Vagina (tissue), 2 donors: ENCODE measurements at regions not wholly inside any gene's neighbourhood (a gene's known extent, or its start where the extent isn't known, plus 50 kb on each side); places are given as distances from the start of the nearest gene placed in this dataset.

Experiments
- DNase-seq, 2 donors: peaks; one replicate each; pipeline ENCODE4 v3.0.0-alpha.2; 2017; ENCODE audit errors: extremely low spot score in 2 of 2
- H3K27ac ChIP-seq: fragments of 200-600 bp; sonication (generic); one replicate; pipeline ENCODE4 v1.5.1; 2019
- H3K27me3 ChIP-seq: fragments of 200-600 bp; sonication (generic); one replicate; pipeline ENCODE4 v1.5.1; 2019
- H3K36me3 ChIP-seq, 2 donors: fragments of 200-600 bp; sonication (generic); one replicate each; pipeline ENCODE4 v1.5.1; 2017 to 2019
- H3K4me1 ChIP-seq: fragments of 200-600 bp; sonication (generic); one replicate; pipeline ENCODE4 v1.5.1; 2019
- H3K4me3 ChIP-seq, 2 donors: fragments of 200-600 bp; sonication (generic); 1 replicate in 1 of 2; 2 replicates in 1 of 2; pipeline ENCODE4 v1.5.1; 2016 to 2019
- H3K9me3 ChIP-seq: fragments of 200-600 bp; sonication (generic); one replicate; pipeline ENCODE4 v1.5.1; 2019
- CTCF ChIP-seq, 3 experiments: fragments of 450-650 bp in 2 of 3; fragments of 200-600 bp in 1 of 3; sonication (generic) in 1 of 3; IDR thresholded peaks; one replicate each; pipeline ENCODE4 v1.5.1; 2017 to 2019; ENCODE audit warnings: antibody characterized with exemption in 3 of 3, mild to moderate bottlenecking in 2 of 3, moderate library complexity in 2 of 3
- POLR2A ChIP-seq, 2 donors: fragments of 450-650 bp; IDR thresholded peaks; one replicate each; pipeline ENCODE4 v1.6.1; 2017; ENCODE audit warnings: antibody characterized with exemption in 2 of 2, mild to moderate bottlenecking in 2 of 2, moderate library complexity in 2 of 2
- POLR2AphosphoS5 ChIP-seq, 2 donors: sonication (generic); formaldehyde crosslinking; IDR thresholded peaks; one replicate each; pipeline ENCODE4 v1.9.0; 2017; ENCODE audit warnings: antibody characterized with exemption in 2 of 2, mild to moderate bottlenecking in 2 of 2, low read depth in 1 of 2; ENCODE audit not compliant: insufficient read depth in 1 of 2
- intact Hi-C: fragments of 100-400 bp; cut with DNase I; formaldehyde crosslinking; loops from one replicate; pipeline ENCODE4 v1.15.1; 2023

GRCh38 chr7:125444864-125445263, 515.2 kb upstream of the POT1 start:
- Histone ChIP-seq H3K9me3 (no peaks in the 10 kb centered on the region), H3K4me3 (no peak overlapping the region), H3K36me3 (no peaks in the 10 kb centered on the region), H3K27me3 (no peaks in the 10 kb centered on the region), H3K4me1 (no peaks in the 10 kb centered on the region), H3K27ac (no peak overlapping the region)
- DNase-seq, result no peak
- TF ChIP-seq POLR2A (IDR thresholded peaks at IDR 0.05) (no peak), POLR2AphosphoS5 (IDR thresholded peaks at IDR 0.05; ENCODE audit: insufficient read depth in 1 of 2, low read depth in 1 of 2) (no peak), CTCF (IDR thresholded peaks at IDR 0.05) (no peak)
- intact Hi-C loops, result no loop called here

- Histone ChIP-seq H3K4me1 (no peaks in the 10 kb centered on the region), H3K27ac (no peak overlapping the region), H3K36me3 (no peaks in the 10 kb centered on the region), H3K9me3 (no peaks in the 10 kb centered on the region), H3K4me3 (no peak overlapping the region), H3K27me3 (no peaks in the 10 kb centered on the region)
- DNase-seq, result no peak
- TF ChIP-seq CTCF (IDR thresholded peaks at IDR 0.05) (no peak), POLR2A (IDR thresholded peaks at IDR 0.05) (no peak), POLR2AphosphoS5 (IDR thresholded peaks at IDR 0.05; ENCODE audit: insufficient read depth in 1 of 2, low read depth in 1 of 2) (no peak)
- intact Hi-C loops, result no loop called here
Observed at GRCh38 chr7:125436220-125436619, 506.6 kb upstream of the POT1 start.

GRCh38 chr7:125431349-125431748, 501.7 kb upstream of the POT1 start:
- Histone ChIP-seq H3K4me1 (no peaks in the 10 kb centered on the region), H3K27me3 (no peaks in the 10 kb centered on the region), H3K36me3 (no peaks in the 10 kb centered on the region), H3K4me3 (no peak overlapping the region), H3K9me3 (no peaks in the 10 kb centered on the region), H3K27ac (no peak overlapping the region)
- intact Hi-C loops, result no loop called here
- no peak for DNase-seq
- TF ChIP-seq POLR2A (IDR thresholded peaks at IDR 0.05), result no peak
- no peak for TF ChIP-seq POLR2AphosphoS5 (IDR thresholded peaks at IDR 0.05; ENCODE audit: insufficient read depth in 1 of 2, low read depth in 1 of 2)
- TF ChIP-seq CTCF (IDR thresholded peaks at IDR 0.05), result no peak

- no peaks in the 10 kb centered on the region for H3K36me3 ChIP-seq
- intact Hi-C loops, result no loop called here
- H3K4me1 ChIP-seq, result no peaks in the 10 kb centered on the region
- no peak for TF ChIP-seq POLR2A (IDR thresholded peaks at IDR 0.05)
- no peak for TF ChIP-seq CTCF (IDR thresholded peaks at IDR 0.05)
- TF ChIP-seq POLR2AphosphoS5 (IDR thresholded peaks at IDR 0.05; ENCODE audit: insufficient read depth in 1 of 2, low read depth in 1 of 2), result no peak
- no peaks in the 10 kb centered on the region for H3K9me3 ChIP-seq
- no peak for DNase-seq
- no peaks in the 10 kb centered on the region for H3K27me3 ChIP-seq
- no peak overlapping the region for H3K4me3 ChIP-seq
- no peak overlapping the region for H3K27ac ChIP-seq
Observed at GRCh38 chr7:125430013-125430412, 500.4 kb upstream of the POT1 start.

GRCh38 chr7:125427676-125428075, 498.1 kb upstream of the POT1 start:
- intact Hi-C loops, result no loop called here
- TF ChIP-seq CTCF (IDR thresholded peaks at IDR 0.05), result no peak

More at GRCh38 chr7:125427676-125428075, 498.1 kb upstream of the POT1 start:
- Histone ChIP-seq H3K27me3 (no peaks in the 10 kb centered on the region), H3K36me3 (no peaks in the 10 kb centered on the region), H3K4me3 (no peak overlapping the region), H3K27ac (no peak overlapping the region), H3K9me3 (no peaks in the 10 kb centered on the region), H3K4me1 (no peaks in the 10 kb centered on the region)
- DNase-seq, result no peak
